Eye (tissue), 1 donor: ENCODE measurements at regions not wholly inside any gene's neighbourhood (a gene's known extent, or its start where the extent isn't known, plus 50 kb on each side); places are given as distances from the start of the nearest gene placed in this dataset.
"Not testable (repeated sequence)": the region's sequence is repeated elsewhere in the genome, so short reads cannot be mapped to it uniquely, and the experiment has no call there.

Experiments
- DNase-seq: peaks from one replicate; pipeline ENCODE4 v3.0.0-alpha.2; 2015

DNA sequence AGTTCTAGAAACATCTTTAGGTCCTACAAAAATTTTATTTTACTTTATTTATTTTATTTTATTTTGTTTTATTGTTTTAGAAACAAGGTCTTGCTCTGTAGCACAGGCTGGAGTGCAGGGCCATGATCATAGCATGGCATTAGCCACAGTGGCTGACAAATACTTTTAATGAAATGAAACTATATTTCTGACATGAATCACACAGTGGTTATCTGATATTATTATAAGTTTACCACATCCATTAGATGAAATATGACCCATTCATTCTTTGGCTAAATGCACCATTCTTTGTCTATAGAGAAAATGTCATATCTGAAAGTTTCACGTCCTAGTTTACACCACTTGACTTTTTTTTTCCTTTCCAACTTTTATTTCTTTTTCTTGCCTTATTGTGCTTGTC lies 613.4 kb upstream of the ADAMTS5 start:
- no peak for DNase-seq

DNA sequence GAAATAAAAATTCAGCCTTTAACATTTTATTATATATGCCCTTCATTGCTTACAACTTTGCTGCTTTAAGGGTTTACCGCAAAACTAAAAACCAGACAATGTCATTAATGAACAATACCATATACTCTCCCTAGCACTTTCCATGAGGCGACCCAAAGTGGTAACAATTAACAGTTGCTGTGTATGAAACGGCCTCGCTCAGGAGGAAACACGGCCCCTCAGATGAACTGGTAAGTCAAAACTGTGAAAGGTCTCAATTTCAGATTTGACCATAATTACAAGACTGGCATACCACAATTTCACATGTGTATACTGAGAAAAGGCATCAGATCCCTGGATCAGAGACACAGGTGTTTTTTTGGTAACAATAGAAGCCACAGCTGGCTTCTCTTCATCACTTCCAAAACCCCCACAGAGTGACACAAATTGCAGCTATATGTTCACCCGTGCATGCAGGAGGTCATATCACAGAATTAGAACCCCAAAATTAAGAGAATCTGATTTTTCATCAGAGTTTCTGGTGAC lies 611.9 kb upstream of the ADAMTS5 start:
- no peak for DNase-seq

DNA sequence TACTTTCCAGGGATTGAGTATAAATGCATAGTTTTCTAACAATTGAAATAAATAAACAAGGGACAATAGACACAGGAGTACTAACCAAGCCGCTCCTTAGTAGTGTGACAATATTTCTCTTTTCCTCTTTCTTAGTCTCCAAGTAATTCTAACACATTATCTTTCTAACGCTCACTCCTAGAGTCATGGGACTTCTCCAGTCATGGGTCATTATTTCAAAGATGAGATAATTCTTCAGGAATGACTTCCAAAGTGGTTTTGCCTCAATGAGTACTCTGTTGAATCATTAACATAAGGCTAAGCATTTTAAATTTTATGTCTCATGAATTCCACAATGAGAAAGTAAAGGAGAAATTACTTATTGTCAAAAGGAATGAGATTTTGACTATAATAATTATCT lies 605.8 kb upstream of the ADAMTS5 start:
- no peak for DNase-seq

DNA sequence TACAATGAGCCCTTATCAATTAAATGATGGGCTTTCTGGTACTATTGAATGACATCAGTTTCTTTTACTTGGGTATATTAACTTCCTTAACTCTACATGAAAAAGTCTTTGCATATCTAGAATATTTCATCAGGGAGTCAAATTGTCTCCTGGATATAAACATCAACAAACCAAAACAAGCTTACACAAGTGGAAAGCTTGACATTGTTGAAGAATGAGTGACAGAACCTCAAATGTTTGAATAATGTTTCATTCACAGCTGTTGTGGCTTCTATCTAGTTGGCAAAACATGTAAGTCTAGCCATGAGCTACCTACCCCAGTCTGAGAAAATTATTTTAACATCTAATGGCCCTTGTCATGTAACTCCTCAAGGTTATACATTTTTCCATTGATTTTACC lies 604.8 kb upstream of the ADAMTS5 start:
- DNase-seq: no peak

DNA sequence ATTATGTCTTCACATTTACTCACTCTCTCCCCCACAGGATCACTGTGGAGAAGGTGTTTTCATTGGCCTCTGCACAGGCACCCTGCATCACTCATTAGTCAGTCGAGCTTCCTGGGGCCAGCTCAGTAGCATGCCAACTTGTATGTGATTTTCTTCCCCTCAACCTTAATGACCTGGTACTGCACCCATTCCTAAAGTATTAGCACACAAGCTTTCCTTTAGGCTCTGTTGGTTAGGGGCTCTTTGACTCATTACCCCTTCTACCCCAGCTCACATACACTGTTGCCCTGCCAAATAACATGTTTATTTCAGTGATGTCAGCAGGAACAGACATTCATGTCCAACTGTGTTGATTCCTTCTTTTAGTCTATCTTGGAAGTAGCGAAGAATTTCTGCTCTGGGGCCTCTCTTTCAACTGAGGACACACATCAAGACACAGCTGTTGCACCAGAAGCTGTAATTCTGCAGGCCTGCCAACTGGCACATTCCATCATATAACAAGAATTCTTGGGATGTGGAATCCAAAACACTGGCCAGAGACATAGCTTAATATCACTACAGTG lies 603.5 kb upstream of the ADAMTS5 start:
- peak; percentile 67 for DNase-seq

- DNase-seq: no peak
Measured at GRCh38 chr21:27569831-27570230, 602.9 kb upstream of the ADAMTS5 start.

GRCh38 chr21:27569091-27569490 lies 602.2 kb upstream of the ADAMTS5 start:
- DNase-seq: no peak

GRCh38 chr21:27567381-27567780 lies 600.5 kb upstream of the ADAMTS5 start:
- no peak for DNase-seq

- no peak for DNase-seq
Measured at GRCh38 chr21:27566521-27566920, 599.6 kb upstream of the ADAMTS5 start.

GRCh38 chr21:27565364-27565763 lies 598.5 kb upstream of the ADAMTS5 start:
- DNase-seq: no peak

GRCh38 chr21:27564684-27565301 lies 597.9 kb upstream of the ADAMTS5 start:
- peak; percentile 69 for DNase-seq

DNA sequence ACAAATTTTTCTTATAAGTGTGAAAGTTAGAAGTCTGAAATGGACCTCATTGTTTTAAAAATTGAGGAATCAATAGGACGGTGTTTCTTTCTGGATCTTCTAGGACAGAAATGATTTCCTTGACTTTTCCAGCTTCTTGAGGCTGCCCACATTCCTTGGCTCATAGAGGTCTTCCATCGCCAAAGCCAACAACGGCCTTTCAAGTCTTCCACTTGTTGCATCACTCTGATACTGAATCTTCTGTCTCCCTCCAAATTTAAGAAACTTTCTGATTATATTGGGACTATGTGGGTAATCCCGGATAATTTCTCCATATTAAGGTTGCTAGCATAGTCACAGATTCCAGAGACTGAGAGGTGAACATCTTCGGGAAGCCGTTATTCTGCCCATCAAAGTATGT lies 595.4 kb upstream of the ADAMTS5 start:
- no peak for DNase-seq

GRCh38 chr21:27561116-27561515 lies 594.2 kb upstream of the ADAMTS5 start:
- DNase-seq: no peak

DNA sequence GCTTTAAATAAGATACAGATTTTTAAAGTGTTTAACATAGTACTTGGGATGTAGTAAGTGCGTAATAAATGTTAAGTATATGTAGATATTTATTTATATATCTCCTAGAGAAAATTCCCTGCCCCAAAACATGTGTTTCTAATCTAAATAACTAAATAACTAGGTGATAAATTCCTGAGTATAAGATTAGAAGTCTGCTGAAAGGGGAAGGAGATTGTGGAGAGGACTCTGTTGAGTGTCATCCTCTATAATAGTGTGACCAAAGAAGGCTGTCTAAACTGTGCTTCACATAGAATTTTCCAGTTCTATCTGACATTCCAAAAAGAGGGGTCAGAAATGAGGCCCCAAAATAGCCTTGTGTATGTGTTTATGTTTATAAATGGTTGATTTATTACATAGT lies 590.5 kb upstream of the ADAMTS5 start:
- DNase-seq: no peak

- DNase-seq: no peak
Measured at GRCh38 chr21:27555996-27556395, 589.1 kb upstream of the ADAMTS5 start.

DNA sequence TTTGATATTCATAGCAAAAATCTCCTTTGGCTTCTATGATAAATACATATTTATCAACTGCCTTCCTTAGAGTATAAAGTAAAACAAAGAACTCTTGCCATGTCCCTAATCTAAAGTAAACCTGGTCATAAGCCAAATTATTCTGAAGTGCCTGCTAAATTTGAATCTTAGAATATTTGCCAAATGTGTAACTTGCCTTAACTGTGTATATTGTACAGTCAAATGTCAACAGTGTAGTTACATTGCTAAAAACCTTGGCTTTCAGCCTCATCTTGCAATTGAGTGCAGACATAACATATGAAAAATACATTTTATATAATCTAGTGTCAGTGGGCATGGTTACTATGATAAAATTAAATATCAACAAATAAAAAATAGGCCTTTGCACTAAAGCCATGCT lies 583.4 kb upstream of the ADAMTS5 start:
- peak; percentile 30 for DNase-seq

GRCh38 chr21:27548486-27548885 lies 581.6 kb upstream of the ADAMTS5 start:
- DNase-seq: no peak

DNA sequence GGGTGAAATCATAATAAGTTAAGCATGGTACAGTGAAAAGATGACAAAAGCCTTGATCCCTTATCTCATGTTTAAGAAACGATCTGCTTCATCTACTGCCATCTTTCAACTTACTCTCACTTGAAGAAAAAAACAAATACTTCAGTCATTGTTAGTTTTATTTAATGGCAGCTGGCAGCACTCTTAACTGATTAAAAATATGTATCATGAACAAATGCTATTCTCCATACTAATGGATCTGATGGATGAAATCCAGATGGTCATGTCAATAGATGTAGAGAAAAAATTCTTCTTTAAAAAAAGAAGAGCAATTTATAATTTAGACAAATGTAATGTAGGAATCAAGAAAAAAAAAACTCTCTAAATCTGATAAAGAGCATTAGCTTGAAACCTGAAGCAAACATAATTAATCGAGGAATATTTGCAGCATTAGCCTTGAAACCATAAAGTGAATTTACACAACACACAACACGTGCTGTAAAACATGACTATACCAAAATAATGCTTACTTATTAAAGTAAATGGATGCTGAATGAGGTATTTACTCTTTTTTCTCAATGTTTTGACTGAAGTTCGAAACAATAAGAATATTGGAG lies 579.0 kb upstream of the ADAMTS5 start:
- DNase-seq: no peak

DNA sequence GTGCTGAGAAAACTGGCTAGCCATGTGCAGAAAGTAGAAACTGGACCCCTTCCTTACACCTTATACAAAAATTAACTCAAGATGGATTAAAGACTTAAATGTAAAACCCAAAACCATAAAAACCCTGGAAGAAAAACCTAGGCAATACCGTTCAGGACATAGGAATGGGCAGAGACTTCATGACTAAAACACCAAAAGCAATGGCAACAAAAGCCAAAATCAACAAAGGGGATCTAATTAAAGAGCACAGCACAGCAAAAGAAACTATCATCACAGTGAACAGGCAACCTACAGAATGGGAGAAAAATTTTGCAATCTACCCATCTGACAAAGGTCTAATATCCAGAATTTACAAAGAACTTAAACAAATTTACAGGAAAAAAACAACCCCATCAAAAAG lies 575.2 kb upstream of the ADAMTS5 start:
- DNase-seq: not testable (repeated sequence)

DNA sequence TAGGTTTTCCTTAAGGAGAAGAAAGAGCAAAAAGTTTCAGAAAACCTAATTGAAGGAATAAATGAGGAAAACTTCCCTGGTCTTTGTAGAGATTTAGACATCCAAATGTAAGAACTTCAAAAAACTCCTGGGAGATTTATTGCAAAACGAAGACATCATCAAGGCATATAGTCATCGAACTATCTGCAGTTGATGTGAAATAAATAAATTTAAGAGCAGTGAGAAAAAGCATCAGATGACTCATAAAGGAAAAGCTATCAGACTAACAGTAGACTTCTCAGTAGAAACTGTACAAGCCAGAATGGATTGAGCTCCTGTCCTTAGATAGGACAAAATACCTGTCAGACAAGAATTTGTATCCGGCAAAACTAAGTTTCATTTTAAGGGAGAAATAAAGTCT lies 569.4 kb upstream of the ADAMTS5 start:
- no peak for DNase-seq

DNA sequence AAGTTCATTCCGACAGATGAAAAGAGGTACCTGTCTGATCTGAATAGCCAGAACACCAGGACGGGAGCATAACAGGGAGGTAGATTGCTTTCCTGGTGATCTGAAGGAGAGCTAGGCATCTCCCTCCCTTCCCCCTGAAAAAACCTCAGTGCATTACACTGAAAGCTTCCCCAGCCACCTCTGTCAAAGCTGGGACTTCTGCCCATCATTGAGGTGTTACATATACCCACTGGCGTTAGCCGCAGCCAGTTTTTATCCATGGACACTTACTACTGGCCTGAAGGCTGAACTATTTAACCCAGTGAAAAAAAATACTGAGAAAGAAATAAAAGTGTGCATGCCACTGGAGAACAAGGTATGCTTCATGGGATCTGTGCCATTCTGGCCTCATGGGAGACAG lies 568.3 kb upstream of the ADAMTS5 start:
- no peak for DNase-seq

- DNase-seq: no peak
Measured at GRCh38 chr21:27534206-27534605, 567.3 kb upstream of the ADAMTS5 start.

DNA sequence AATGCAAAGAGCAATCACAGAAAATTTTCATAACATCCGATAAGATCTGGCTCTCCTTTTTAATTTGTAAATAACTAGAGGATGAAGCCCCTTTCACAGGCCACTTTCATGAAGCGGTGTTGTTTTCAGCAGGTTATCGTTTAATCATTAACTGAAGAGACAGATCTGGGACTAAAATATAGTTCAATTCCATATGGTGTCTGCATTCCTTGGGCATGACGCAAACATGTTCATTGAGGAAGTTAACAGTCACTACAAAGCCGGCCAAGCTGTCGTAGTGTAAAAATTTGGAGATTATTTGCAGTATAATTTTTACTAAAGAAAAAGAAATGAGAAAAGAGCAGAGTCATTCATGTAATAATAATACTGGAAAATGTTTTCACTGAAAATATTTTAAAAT lies 565.2 kb upstream of the ADAMTS5 start:
- peak; percentile 52 for DNase-seq

GRCh38 chr21:27528697-27529096 lies 561.8 kb upstream of the ADAMTS5 start:
- no peak for DNase-seq

GRCh38 chr21:27526451-27526850 lies 559.6 kb upstream of the ADAMTS5 start:
- DNase-seq: no peak
